ENCODE measurements at regions not wholly inside any gene's neighbourhood (a gene's known extent, or its start where the extent isn't known, plus 50 kb on each side); places are given as distances from the start of the nearest gene placed in this dataset.

- no peak overlapping the region for H3K4me3 ChIP-seq
- DNase-seq (no peak), ATAC-seq (no peak)
- H3K4me1 ChIP-seq, result no peaks in the 10 kb centered on the region
- no peak overlapping the region for H3K27ac ChIP-seq
- intact Hi-C loops (cut with DNase I), result no loop called here
- H3K36me3 ChIP-seq, result no peaks in the 10 kb centered on the region
- no peaks in the 10 kb centered on the region for H3K9me3 ChIP-seq
- no peaks in the 10 kb centered on the region for H3K27me3 ChIP-seq
- no peak for TF ChIP-seq CTCF (IDR thresholded peaks at IDR 0.05)
- 38 to 42% methylated on average over 3 of the region's 3 CpGs for WGBS, 2 donors
Measured at GRCh38 chrX:117510453-117510852, 606.2 kb downstream of the KLHL13 start.

DNA sequence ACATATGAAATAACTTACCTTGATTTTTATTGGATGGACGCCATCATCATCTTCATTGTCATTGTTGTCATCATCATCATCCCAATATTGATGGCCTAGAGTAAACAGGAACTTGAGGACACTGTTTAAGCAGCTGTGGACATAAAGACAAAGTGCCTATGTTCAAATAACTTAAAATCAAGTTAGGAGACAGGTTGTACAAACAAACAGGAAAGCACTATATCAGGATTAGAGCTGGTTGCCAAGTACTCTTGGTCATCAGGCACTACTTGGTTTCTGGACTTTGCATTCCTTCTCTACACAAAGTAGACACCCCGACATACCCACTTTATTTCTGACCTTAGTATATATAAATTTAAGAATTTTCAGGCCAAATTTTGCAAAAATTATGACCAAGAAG lies 608.6 kb downstream of the KLHL13 start:
- 76 to 78% methylated on average over 2 of the region's 2 CpGs for whole genome bisulfite sequencing, 2 donors
- intact Hi-C loops (cut with DNase I), result no loop called here
- no peak overlapping the region for H3K27ac ChIP-seq
- no peak for DNase-seq
- H3K9me3 ChIP-seq, result peaks cover 0 to 9% (median 0%) of the 10 kb centered on the region in 11 donors
- H3K4me1 ChIP-seq, result no peaks in the 10 kb centered on the region
- no peaks in the 10 kb centered on the region for H3K36me3 ChIP-seq
- no peak overlapping the region for H3K4me3 ChIP-seq
- H3K27me3 ChIP-seq, result no peaks in the 10 kb centered on the region
- TF ChIP-seq CTCF (IDR thresholded peaks at IDR 0.05), result no peak
- no peak for ATAC-seq

DNA sequence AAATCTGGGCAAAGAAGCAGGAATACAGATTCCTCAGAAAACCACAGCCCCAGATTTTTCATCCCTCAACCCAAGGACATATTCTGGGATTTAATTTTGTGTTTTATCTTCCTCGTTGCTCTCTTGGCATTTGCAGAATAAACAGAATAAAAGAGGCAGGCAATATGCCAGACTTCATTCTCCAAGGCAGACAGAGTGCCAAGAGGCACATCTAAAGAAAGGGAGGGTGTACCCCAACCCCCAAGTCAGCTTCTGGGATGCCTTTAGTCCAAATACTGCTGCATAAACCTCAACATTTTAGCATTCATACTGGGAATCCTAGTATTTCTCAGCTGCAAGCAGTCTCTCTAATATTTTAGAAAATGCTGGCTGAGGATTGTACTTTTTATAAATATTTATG lies 629.2 kb downstream of the KLHL13 start:
- H3K4me3 ChIP-seq, result no peak overlapping the region
- H3K9me3 ChIP-seq, result no peaks in the 10 kb centered on the region
- intact Hi-C loops (cut with DNase I), result no loop called here
- H3K4me1 ChIP-seq, result no peaks in the 10 kb centered on the region
- ATAC-seq, result no peak
- WGBS, 2 donors, result 14 to 16% methylated on average over 1 of the region's 1 CpG
- H3K27ac ChIP-seq, result no peak overlapping the region
- DNase-seq, result no peak
- no peaks in the 10 kb centered on the region for H3K27me3 ChIP-seq
- no peak for TF ChIP-seq CTCF (IDR thresholded peaks at IDR 0.05)
- H3K36me3 ChIP-seq, result no peaks in the 10 kb centered on the region

GRCh38 chrX:117483950-117484349 lies 632.7 kb downstream of the KLHL13 start:
- Histone ChIP-seq H3K4me3 (no peak overlapping the region), H3K4me1 (no peaks in the 10 kb centered on the region), H3K36me3 (no peaks in the 10 kb centered on the region), H3K27me3 (no peaks in the 10 kb centered on the region), H3K27ac (no peak overlapping the region), H3K9me3 (no peaks in the 10 kb centered on the region)
- intact Hi-C loops (cut with DNase I), result no loop called here
- DNase-seq (no peak), ATAC-seq (no peak)
- 75 to 82% methylated on average over 6 of the region's 6 CpGs for WGBS, 2 donors
- TF ChIP-seq CTCF (IDR thresholded peaks at IDR 0.05), result no peak
